HG03378 (cell line): ENCODE measurements at regions not wholly inside any gene's neighbourhood (a gene's known extent, or its start where the extent isn't known, plus 50 kb on each side); places are given as distances from the start of the nearest gene placed in this dataset.

Experiments
- ATAC-seq: cut with Tn5 transposase; IDR thresholded peaks from one replicate; pipeline ENCODE4 v1.9.1; 2021; ENCODE audit warnings: mild to moderate bottlenecking, moderate library complexity; ENCODE audit not compliant: unreplicated experiment

GRCh38 chr6:145380186-145380585, 355.1 kb downstream of the EPM2A start:
- ATAC-seq = no peak

GRCh38 chr6:145381941-145382340, 353.4 kb downstream of the EPM2A start:
- no peak for ATAC-seq

- ATAC-seq = no peak
Observed at GRCh38 chr6:145383428-145383827, 351.9 kb downstream of the EPM2A start.

- ATAC-seq = no peak
Observed at GRCh38 chr6:145384503-145384902, 350.8 kb downstream of the EPM2A start.

GRCh38 chr6:145396499-145396898, 338.8 kb downstream of the EPM2A start:
- ATAC-seq = no peak

GRCh38 chr6:145400508-145400907, 334.8 kb downstream of the EPM2A start:
- no peak for ATAC-seq

- no peak for ATAC-seq
Observed at GRCh38 chr6:145405006-145405551, 330.2 kb downstream of the EPM2A start.

- ATAC-seq = no peak
Observed at GRCh38 chr6:145406783-145407182, 328.5 kb downstream of the EPM2A start.

- no peak for ATAC-seq
Observed at GRCh38 chr6:145415616-145416015, 319.7 kb downstream of the EPM2A start.

GRCh38 chr6:145420599-145420998, 314.7 kb downstream of the EPM2A start:
- no peak for ATAC-seq

- ATAC-seq = no peak
Observed at GRCh38 chr6:145423936-145424335, 311.4 kb downstream of the EPM2A start.

GRCh38 chr6:145427232-145427631, 308.1 kb downstream of the EPM2A start:
- ATAC-seq = no peak

GRCh38 chr6:145428706-145429105, 306.6 kb downstream of the EPM2A start:
- no peak for ATAC-seq

- ATAC-seq = no peak
Observed at GRCh38 chr6:145442110-145442509, 293.2 kb downstream of the EPM2A start.

- no peak for ATAC-seq
Observed at GRCh38 chr6:145445674-145446073, 289.6 kb downstream of the EPM2A start.

GRCh38 chr6:145451029-145451428, 284.3 kb downstream of the EPM2A start:
- ATAC-seq = no peak

GRCh38 chr6:145453376-145453775, 281.9 kb downstream of the EPM2A start:
- ATAC-seq = no peak

GRCh38 chr6:145454006-145454405, 281.3 kb downstream of the EPM2A start:
- no peak for ATAC-seq

GRCh38 chr6:145457556-145457955, 277.8 kb downstream of the EPM2A start:
- ATAC-seq = no peak

GRCh38 chr6:145468534-145468933, 266.8 kb downstream of the EPM2A start:
- no peak for ATAC-seq

- ATAC-seq = no peak
Observed at GRCh38 chr6:145469021-145469420, 266.3 kb downstream of the EPM2A start.

- ATAC-seq = no peak
Observed at GRCh38 chr6:145475794-145476396, 259.4 kb downstream of the EPM2A start.

- ATAC-seq = no peak
Observed at GRCh38 chr6:145480024-145480423, 255.3 kb downstream of the EPM2A start.
